HG02798 (cell line): ENCODE measurements at regions not wholly inside any gene's neighbourhood (a gene's known extent, or its start where the extent isn't known, plus 50 kb on each side); places are given as distances from the start of the nearest gene placed in this dataset.
"Not testable (repeated sequence)": the region's sequence is repeated elsewhere in the genome, so short reads cannot be mapped to it uniquely, and the experiment has no call there.

Source experiments
- ATAC-seq: cut with Tn5 transposase; IDR thresholded peaks from one replicate; pipeline ENCODE4 v1.9.1; 2021; ENCODE audit warnings: mild to moderate bottlenecking; ENCODE audit not compliant: unreplicated experiment, poor library complexity

GRCh38 chr1:148285946-148286345 lies 133.9 kb upstream of the NBPF11 start:
- not testable (repeated sequence) for ATAC-seq

GRCh38 chr1:148280831-148281572 lies 128.9 kb upstream of the NBPF11 start:
- ATAC-seq = peak; percentile 86

GRCh38 chr1:148279002-148279542 lies 127.0 kb upstream of the NBPF11 start:
- ATAC-seq = not testable (repeated sequence)

GRCh38 chr1:148277865-148278279 lies 125.8 kb upstream of the NBPF11 start:
- ATAC-seq = not testable (repeated sequence)

- not testable (repeated sequence) for ATAC-seq
These were observed 115.0 kb upstream of the NBPF11 start for GRCh38 chr1:148267066-148267465.

DNA sequence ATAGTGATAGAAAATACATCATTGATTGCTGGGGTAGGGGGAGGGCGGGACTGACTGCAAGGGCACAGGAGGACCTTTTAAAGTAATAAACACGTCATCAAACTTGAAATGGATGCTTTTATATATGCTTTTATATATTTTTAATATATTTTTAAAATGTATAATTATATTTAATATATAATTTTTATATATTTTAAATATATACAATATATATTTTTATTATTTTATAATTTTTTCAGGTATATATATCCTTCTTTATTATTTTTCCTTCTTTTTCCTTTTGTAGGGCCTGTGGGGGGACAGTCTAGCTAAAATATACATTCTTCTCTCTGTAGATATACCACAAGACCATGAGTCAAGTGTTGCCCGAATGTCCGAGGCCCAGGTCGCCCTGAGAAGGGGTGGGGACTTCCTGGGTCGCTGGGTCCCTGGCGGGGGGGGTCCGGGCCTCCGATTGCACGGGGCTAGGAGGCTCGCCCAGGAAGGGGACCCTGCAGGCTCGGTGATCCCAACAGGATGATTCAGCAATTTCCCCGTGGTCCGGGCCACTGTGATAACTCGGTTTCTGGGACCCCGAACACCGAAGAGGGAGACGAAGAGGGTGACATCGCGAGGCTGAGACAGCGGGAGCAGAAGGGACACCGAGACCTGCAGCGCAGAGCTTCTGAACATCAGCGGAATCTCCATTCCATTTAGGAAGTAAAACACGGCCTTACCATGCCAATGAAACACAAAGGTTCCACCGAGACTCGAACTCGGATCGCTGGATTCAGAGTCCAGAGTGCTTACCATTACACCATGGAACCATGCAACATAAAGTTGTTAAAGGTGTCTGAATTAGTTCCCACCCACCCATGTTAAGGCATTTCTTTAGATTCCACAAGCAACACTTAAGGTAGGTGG lies 112.5 kb upstream of the NBPF11 start:
- no peak for ATAC-seq

DNA sequence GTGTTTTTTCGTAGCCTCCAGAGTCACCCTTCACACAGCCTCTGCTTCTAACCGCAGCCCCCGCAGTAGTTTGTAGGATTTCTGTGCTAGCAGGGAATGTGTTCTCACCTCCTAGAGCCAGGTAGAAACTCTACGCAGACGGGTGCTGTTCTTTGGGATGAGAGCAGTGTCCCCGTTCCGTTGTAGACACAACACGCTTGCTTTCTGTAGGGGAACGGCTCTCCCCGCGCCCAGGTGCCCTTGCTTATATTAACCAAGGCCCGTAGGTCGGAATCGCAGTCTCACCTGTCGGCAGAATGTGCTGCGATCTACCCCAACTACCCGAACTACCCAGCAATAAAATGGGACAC lies 111.8 kb upstream of the NBPF11 start:
- peak; percentile 33 for ATAC-seq

DNA sequence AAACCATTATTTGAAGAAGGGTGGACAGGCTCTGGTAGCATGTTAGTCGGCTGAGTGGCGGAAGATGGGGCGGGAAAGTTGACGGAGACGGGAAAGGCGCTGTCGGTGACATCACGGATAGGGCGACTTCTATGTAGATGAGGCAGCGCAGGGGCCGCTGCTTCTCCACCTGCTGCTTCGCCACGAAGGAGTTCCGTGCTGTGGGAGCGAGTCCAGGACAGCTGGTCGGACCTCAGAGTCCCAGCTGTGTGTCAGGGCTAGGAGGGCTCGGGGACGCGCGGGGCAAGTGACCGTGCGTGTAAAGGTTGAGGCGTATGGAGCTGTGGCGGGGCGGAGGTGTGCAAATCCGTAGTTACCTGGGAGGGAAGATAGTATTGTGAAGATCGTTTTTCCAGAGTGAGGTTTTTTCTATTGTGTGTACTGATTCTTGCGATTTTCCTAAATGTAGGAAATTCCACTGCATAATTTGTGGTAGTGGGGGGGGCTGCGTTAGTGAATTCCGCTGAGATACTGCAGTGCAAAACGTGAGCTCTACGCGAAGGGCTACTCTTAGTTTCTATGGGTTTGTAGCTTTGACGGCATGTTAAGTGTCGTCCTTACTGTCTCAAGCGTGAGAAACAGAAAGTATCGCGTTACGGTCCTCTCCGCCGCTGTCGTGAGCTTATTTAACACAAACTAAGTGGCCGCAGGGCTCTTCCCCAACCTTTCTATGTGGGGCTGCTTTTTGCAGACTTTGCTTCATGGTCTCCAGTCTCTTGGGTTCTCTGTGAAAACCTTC lies 111.2 kb upstream of the NBPF11 start:
- ATAC-seq = peak; percentile 57

- not testable (repeated sequence) for ATAC-seq
These were observed 109.6 kb upstream of the NBPF11 start for GRCh38 chr1:148261684-148262083.

GRCh38 chr1:148257886-148258285 lies 105.8 kb upstream of the NBPF11 start:
- not testable (repeated sequence) for ATAC-seq

DNA sequence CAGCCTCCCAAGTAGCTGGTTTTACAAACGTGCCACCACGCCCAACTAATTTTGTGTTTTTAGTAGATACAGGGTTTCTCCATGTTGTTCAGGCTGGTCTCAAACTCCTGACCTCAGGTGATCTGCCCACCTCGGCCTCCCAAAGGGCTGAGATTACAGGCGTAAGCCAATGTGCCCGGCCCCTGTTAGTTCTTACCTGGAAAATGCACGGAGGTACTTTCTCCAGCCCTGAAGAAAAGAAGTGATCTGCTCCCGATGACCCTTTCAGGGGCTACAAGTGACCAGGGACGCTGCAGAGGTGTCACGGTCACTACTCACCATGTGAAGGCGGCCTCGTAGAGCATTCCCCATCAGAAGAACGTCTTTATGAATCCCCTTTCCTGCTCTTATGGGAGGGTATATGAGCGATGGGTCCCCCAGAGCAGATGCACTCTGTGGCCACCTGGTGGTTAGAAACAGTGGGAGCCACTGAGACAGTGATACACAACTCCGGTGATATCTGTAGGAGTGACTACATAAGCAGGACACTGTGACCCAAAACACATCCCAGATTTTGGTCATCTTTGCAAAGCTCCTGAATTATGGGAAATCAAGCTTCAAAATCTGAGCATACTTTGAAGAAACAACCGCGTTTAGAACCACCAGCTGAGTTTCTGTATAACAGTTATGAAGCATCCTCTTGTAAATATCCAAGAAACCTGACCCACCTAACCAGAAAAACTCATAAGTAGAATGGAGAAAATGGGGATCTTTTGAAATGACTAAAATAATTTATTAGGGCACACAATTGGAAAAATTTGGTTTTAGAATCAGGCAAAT lies 102.7 kb upstream of the NBPF11 start:
- not testable (repeated sequence) for ATAC-seq

DNA sequence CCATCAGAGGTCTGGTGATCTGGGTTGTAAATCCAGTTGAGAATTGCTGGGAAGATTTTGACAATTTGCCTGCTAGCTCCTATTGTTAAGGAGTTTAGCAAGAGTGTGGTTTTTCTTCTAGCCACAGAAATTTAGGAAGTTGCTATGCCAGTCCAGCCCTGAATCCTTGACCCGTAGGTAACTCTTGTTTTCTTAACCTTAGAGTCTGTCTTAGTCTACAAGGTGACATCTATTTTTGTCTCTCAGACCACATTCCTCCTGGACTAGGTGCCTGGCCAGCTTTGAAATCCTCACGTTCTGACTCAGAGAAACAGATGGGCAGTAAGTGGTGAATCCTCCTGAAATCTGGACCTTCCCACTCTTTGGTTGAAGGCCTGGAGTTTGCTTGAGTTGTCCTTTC lies 101.7 kb upstream of the NBPF11 start:
- not testable (repeated sequence) for ATAC-seq

GRCh38 chr1:148248798-148249197 lies 96.7 kb upstream of the NBPF11 start:
- ATAC-seq = not testable (repeated sequence)

DNA sequence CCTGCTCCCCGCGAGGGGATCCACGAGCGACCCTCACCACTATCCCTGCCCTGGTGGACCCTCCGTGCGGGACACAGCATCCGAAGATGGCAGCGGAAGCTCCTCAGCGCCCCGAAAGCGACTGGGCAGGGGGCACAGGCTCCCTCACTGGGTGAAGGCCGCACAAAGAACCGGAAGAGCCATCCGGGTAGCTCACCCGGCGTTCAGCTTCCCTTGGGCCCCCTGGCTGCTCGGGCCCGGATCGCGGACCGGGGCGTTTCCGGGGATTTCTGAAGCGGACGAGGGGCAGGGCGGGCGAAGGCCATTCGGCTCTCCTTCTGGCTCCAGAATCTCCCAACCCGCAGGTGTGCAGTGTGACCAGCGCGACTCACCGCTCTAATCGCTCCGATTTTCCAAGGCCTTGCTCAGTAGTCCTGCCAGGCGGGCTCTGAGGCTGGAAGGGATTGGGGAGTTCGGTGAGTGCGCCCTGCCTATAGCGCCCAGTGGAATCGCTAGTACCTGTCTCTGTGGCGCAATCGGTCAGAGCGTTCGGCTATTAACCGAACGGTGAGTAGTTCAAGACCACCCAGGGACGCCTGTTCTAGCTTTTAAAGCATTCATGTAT lies 94.3 kb upstream of the NBPF11 start:
- not testable (repeated sequence) for ATAC-seq

DNA sequence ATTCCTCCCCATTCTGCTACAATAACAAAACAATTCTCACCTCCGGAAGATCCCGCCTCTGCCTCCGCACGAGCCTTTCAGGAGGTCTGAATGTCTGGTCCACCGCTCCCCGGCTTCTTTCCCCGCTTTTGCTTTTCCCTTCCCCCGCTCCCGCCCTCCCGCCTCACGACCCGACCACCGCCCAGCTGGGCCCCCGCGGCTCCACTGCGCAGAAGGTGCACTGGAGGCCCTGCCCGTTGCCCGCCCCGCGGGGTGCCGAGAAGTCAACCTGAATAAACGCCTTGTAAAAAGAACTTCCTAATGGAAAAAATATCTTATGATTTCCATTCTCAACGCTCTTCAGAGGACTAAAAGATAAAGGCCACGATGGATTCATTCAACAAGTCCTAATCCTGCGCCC lies 93.8 kb upstream of the NBPF11 start:
- not testable (repeated sequence) for ATAC-seq

GRCh38 chr1:148245443-148245842 lies 93.4 kb upstream of the NBPF11 start:
- ATAC-seq = not testable (repeated sequence)

DNA sequence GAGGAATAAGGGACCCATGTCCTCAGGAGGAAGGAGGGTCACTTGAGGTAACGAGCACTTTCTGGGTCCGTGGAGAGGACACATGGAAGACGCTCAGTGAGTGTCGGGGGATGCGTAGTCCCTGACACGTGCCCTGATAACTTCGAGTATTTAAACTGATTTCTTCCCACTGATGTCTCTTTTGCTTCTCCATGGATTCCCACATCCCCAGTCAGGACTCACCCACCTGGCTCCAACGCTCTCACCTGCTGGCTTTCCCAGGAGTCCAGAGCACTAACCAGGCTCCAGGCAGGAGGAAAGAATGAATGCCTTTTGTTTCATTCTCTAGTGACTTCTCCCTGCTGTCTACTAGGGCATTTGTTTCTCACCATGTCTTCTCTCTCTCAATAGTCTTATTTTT lies 81.2 kb upstream of the NBPF11 start:
- not testable (repeated sequence) for ATAC-seq

- ATAC-seq = not testable (repeated sequence)
These were observed 76.8 kb upstream of the NBPF11 start for GRCh38 chr1:148228846-148229245.
